Upper lobe of left lung (tissue), 6 donors: ENCODE measurements at regions not wholly inside any gene's neighbourhood (a gene's known extent, or its start where the extent isn't known, plus 50 kb on each side); places are given as distances from the start of the nearest gene placed in this dataset.
A peak's percentile ranks its signal among the peaks of the same experiment; 100 is the strongest.
"Not testable (repeated sequence)": the region's sequence is repeated elsewhere in the genome, so short reads cannot be mapped to it uniquely, and the experiment has no call there.

ENCODE experiments used
- ATAC-seq, 2 donors: fragments of 200-7000 bp; cut with Tn5 transposase; one replicate each; pipeline ENCODE4 v1.9.1; 2022; ENCODE audit warnings: mild to moderate bottlenecking in 2 of 2, moderate library complexity in 2 of 2; ENCODE audit not compliant: low FRiP score in 2 of 2
- DNase-seq, 2 donors: peaks; one replicate each; pipeline ENCODE4 v3.0.0-alpha.2; 2019 to 2020
- H3K27ac ChIP-seq, 4 donors: fragments of 200-600 bp; sonication (generic); one replicate each; pipeline ENCODE4 v1.5.1; 2016 to 2019
- H3K27me3 ChIP-seq, 4 donors: fragments of 200-600 bp; sonication (generic); one replicate each; pipeline ENCODE4 v1.5.1; 2017 to 2019
- H3K36me3 ChIP-seq, 4 donors: fragments of 200-600 bp; sonication (generic); one replicate each; pipeline ENCODE4 v1.5.1; 2016 to 2019
- H3K4me1 ChIP-seq, 4 donors: fragments of 200-600 bp; sonication (generic); one replicate each; pipeline ENCODE4 v1.5.1; 2018 to 2019
- H3K4me3 ChIP-seq, 4 donors: fragments of 200-600 bp; sonication (generic); one replicate each; pipeline ENCODE4 v1.5.1; 2017 to 2019; ENCODE audit warnings: mild to moderate bottlenecking in 2 of 4, moderate library complexity in 1 of 4
- H3K9me3 ChIP-seq, 4 donors: fragments of 200-600 bp; sonication (generic); one replicate each; pipeline ENCODE4 v1.5.1; 2018 to 2019
- EP300 ChIP-seq, 4 donors: sonication (generic); formaldehyde crosslinking; IDR thresholded peaks; one replicate each; pipeline ENCODE4 v1.5.1; 2017; ENCODE audit warnings: antibody characterized with exemption in 4 of 4, control low read depth in 2 of 4
- POLR2A ChIP-seq, 4 donors: fragments of 450-650 bp; IDR thresholded peaks; one replicate each; pipeline ENCODE4 v1.5.1; 2016 to 2017; ENCODE audit warnings: antibody characterized with exemption in 4 of 4, mild to moderate bottlenecking in 2 of 4
- POLR2AphosphoS5 ChIP-seq, 2 donors: sonication (generic); formaldehyde crosslinking; IDR thresholded peaks; one replicate each; pipeline ENCODE4 v1.5.1; 2017; ENCODE audit warnings: antibody characterized with exemption in 2 of 2
- WGBS, 2 donors: methylation state at CpG; one replicate each; pipeline ENCODE4 v1.1.5; 2017 to 2018; 5-methylcytosine and 5-hydroxymethylcytosine counted together
- TF ChIP-seq, protein P1 (sequence below), 6 experiments: fragments of 450-650 bp in 4 of 6; fragments of 200-600 bp in 2 of 6; sonication (generic) in 2 of 6; IDR thresholded peaks; one replicate each; pipeline ENCODE4 v1.5.1; 2016 to 2019; ENCODE audit warnings: antibody characterized with exemption in 6 of 6
- donor health status: DM: no; HTN: no; CAD: no; lungs with moderate emphysema.
- donor health status: DM: no; HTN: yes; CAD: no; lungs with severe emphysema.

DNA sequence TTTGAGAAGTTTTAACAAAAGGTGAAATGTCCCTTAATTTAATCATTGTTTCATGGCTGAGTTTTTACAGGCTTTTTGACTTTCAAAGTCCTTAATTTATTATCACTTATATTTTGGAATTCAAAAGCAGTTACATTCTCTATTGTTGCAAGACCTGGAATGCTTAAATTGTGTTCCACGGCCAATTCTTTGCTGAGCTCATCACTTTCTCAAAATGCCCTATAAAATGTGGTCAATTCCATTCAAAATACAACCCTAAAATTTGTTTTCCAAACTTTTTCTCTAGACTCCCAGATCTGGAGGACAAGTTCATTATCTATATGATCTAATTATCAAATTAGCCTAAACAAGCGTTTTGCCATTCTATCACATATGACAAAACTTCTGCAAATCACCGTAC, 1051.2 kb downstream of the TDRD15 start:
- H3K9me3 ChIP-seq, result no peaks in the 10 kb centered on the region
- H3K4me3 ChIP-seq, result no peak overlapping the region
- no peaks in the 10 kb centered on the region for H3K4me1 ChIP-seq
- no peaks in the 10 kb centered on the region for H3K27me3 ChIP-seq
- no peaks in the 10 kb centered on the region for H3K36me3 ChIP-seq
- no peak for ATAC-seq
- TF ChIP-seq, protein P1, sequence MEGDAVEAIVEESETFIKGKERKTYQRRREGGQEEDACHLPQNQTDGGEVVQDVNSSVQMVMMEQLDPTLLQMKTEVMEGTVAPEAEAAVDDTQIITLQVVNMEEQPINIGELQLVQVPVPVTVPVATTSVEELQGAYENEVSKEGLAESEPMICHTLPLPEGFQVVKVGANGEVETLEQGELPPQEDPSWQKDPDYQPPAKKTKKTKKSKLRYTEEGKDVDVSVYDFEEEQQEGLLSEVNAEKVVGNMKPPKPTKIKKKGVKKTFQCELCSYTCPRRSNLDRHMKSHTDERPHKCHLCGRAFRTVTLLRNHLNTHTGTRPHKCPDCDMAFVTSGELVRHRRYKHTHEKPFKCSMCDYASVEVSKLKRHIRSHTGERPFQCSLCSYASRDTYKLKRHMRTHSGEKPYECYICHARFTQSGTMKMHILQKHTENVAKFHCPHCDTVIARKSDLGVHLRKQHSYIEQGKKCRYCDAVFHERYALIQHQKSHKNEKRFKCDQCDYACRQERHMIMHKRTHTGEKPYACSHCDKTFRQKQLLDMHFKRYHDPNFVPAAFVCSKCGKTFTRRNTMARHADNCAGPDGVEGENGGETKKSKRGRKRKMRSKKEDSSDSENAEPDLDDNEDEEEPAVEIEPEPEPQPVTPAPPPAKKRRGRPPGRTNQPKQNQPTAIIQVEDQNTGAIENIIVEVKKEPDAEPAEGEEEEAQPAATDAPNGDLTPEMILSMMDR (IDR thresholded peaks at IDR 0.05), result no peak
- TF ChIP-seq POLR2AphosphoS5 (IDR thresholded peaks at IDR 0.05) (no peak), EP300 (IDR thresholded peaks at IDR 0.05) (no peak), POLR2A (IDR thresholded peaks at IDR 0.05) (no peak)
- no peak for DNase-seq
- 89% methylated on average over 3 of the region's 3 CpGs for WGBS, 2 donors
- no peak overlapping the region for H3K27ac ChIP-seq

DNA sequence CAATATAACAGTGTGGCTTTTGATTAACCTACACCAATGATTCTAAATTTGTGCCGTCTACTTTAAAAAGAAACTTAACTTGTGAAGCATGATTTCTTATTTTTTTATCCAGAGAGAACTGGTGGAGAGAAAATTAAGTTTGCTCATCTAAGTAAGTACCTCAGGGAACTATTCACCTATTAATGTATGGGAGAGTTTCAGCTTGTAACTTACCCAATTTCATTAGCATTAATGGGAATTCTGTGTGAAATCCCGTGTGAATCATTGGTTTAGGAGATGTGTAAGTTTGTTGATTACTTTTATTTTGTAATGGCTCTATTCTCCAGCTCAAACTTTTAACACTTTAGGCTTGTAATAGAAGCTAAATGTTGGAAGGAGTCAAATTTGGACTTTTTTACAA, 1061.5 kb downstream of the TDRD15 start:
- DNase-seq (no peak), ATAC-seq (no peak)
- Histone ChIP-seq H3K27me3 (no peaks in the 10 kb centered on the region), H3K27ac (no peak overlapping the region), H3K36me3 (no peaks in the 10 kb centered on the region), H3K9me3 (peaks cover 0 to 5% (median 0%) of the 10 kb centered on the region in 4 donors), H3K4me3 (no peak overlapping the region), H3K4me1 (no peaks in the 10 kb centered on the region)
- TF ChIP-seq, protein P1 (IDR thresholded peaks at IDR 0.05), result no peak
- TF ChIP-seq EP300 (IDR thresholded peaks at IDR 0.05) (no peak), POLR2AphosphoS5 (IDR thresholded peaks at IDR 0.05) (no peak), POLR2A (IDR thresholded peaks at IDR 0.05) (no peak)
- 82% methylated on average over 2 of the region's 2 CpGs for WGBS, 2 donors

DNA sequence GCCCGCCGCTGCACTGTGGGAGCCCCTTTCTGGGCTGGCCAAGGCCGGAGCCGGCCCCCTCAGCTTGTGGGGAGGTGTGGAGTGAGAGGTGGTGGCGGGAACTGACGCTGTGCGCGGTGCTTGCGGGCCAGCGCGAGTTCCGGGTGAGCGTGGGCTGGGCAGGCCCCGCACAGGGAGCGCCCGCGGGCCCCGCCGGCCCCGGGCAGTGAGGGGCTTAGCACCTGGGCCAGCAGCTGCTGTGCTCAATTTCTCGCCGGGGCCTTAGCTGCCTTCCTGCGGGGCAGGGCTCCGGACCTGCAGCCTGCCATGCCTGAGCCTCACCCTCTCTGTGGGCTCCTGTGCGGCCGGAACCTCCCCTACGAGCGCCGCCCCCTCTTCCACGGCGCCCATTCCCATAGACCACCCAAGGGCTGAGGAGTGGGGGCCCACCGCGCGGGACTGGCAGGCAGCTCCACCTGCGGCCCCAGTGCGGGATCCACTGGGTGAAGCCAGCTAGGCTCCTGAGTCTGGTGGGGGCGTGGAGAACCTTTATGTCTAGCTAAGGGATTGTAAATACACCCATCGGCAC, 1062.6 kb downstream of the TDRD15 start:
- not testable (repeated sequence) for H3K4me3 ChIP-seq, H3K4me1 ChIP-seq, H3K9me3 ChIP-seq, H3K36me3 ChIP-seq, H3K27ac ChIP-seq, ATAC-seq, H3K27me3 ChIP-seq
- DNase-seq, result peak in 1 of 2 donors; percentile 77
- WGBS, 2 donors, result 96 to 98% methylated on average over 20 to 25 of the region's 38 CpGs

DNA sequence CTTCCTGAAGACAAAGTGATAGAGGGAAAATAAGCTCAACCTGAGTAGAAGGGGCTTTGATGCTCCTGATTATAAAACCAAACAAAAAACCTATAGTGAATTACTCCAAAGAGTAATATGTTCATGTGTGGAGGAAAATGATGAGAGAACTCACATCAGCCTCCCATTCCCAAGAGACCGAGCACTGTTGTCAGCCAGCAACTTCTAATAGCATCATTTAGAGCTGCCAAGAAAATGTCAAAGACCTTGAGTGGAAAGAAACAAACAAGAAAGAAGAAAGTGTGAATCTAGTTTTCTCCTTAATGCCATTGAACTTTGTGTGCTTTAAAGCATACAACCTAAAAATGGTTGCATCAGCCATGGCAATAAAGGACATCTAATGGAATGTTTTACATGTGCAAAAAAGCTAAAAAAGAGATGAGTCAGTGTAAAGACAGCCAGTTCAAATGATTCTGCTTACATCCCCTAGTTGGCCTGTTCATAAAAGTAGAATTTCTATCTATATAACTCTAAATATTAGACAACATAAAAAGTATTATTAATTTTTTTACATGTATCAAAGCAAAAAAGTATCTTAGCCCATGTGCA, 1066.2 kb downstream of the TDRD15 start:
- Histone ChIP-seq H3K4me1 (no peaks in the 10 kb centered on the region), H3K36me3 (no peaks in the 10 kb centered on the region), H3K4me3 (no peak overlapping the region), H3K27ac (no peak overlapping the region), H3K9me3 (peaks cover 0 to 5% (median 0%) of the 10 kb centered on the region in 4 donors), H3K27me3 (no peaks in the 10 kb centered on the region)
- no peak for DNase-seq
- no peak for ATAC-seq
- 75 to 81% methylated on average over 1 of the region's 1 CpG for WGBS, 2 donors
- TF ChIP-seq POLR2AphosphoS5 (IDR thresholded peaks at IDR 0.05) (no peak), EP300 (IDR thresholded peaks at IDR 0.05) (no peak), POLR2A (IDR thresholded peaks at IDR 0.05) (no peak)
- TF ChIP-seq, protein P1 (IDR thresholded peaks at IDR 0.05), result no peak

DNA sequence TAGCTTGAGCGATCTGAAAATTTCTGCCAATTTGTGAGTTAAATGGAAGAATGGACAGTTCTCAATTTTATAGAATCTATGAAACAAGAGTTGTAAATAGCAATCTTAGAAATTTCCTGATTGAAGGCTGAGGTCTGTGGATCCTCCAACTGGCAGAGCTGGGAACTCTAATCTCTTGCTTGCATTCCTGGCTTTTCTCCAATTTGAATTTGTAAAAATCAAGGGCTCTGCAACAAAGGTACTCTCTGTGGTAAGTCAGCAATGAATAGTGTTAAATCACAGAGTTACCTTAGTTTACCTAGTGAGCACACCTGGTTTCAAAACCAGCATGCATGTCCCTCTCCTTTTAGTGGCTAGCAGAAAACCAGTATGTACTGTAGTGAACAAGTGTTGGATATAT, 1070.5 kb downstream of the TDRD15 start:
- no peak for DNase-seq
- ATAC-seq, result no peak
- TF ChIP-seq, protein P1 (IDR thresholded peaks at IDR 0.05), result no peak
- no peak for TF ChIP-seq POLR2AphosphoS5 (IDR thresholded peaks at IDR 0.05)
- TF ChIP-seq POLR2A (IDR thresholded peaks at IDR 0.05), result no peak
- TF ChIP-seq EP300 (IDR thresholded peaks at IDR 0.05), result no peak
- Histone ChIP-seq H3K36me3 (no peaks in the 10 kb centered on the region), H3K9me3 (no peaks in the 10 kb centered on the region), H3K4me1 (no peaks in the 10 kb centered on the region), H3K27ac (no peak overlapping the region), H3K27me3 (no peaks in the 10 kb centered on the region), H3K4me3 (no peak overlapping the region)
- 92 to 97% methylated on average over 1 of the region's 1 CpG for WGBS, 2 donors
